Breast epithelium (tissue), 3 donors: ENCODE measurements at regions not wholly inside any gene's neighbourhood (a gene's known extent, or its start where the extent isn't known, plus 50 kb on each side); places are given as distances from the start of the nearest gene placed in this dataset.

ENCODE experiments used
- POLR2A ChIP-seq: fragments of 450-650 bp; IDR thresholded peaks from one replicate; pipeline ENCODE4 v1.6.1; 2016; ENCODE audit warnings: antibody characterized with exemption, mild to moderate bottlenecking, moderate library complexity
- POLR2AphosphoS5 ChIP-seq, 3 donors: sonication (generic); formaldehyde crosslinking; IDR thresholded peaks; one replicate each; pipeline ENCODE4 v1.6.1; 2017; ENCODE audit warnings: antibody characterized with exemption in 3 of 3
- TF ChIP-seq, protein P1 (sequence below), 3 donors: fragments of 450-650 bp; IDR thresholded peaks; one replicate each; pipeline ENCODE4 v1.5.1; 2016 to 2017; ENCODE audit warnings: antibody characterized with exemption in 3 of 3, mild to moderate bottlenecking in 3 of 3, moderate library complexity in 3 of 3

DNA sequence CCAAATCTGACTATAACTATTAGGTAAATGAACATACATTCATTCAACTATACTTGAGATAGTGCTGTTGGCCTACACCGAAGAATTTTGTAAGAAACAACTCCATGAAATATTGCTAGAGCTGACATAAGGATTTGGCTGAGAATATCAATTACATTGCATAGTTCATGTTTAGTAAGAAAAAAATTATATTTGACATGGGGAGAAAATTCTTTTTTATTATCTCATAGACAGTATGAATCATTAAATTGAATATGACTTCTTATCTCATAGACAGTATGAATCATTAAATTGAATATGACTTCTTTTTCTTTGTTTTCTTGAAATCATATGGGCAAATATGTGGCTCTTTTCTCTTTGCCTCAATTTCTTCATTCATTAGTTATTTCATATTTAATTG is 212.3 kb upstream of the HSF2 start:
- TF ChIP-seq, protein P1, sequence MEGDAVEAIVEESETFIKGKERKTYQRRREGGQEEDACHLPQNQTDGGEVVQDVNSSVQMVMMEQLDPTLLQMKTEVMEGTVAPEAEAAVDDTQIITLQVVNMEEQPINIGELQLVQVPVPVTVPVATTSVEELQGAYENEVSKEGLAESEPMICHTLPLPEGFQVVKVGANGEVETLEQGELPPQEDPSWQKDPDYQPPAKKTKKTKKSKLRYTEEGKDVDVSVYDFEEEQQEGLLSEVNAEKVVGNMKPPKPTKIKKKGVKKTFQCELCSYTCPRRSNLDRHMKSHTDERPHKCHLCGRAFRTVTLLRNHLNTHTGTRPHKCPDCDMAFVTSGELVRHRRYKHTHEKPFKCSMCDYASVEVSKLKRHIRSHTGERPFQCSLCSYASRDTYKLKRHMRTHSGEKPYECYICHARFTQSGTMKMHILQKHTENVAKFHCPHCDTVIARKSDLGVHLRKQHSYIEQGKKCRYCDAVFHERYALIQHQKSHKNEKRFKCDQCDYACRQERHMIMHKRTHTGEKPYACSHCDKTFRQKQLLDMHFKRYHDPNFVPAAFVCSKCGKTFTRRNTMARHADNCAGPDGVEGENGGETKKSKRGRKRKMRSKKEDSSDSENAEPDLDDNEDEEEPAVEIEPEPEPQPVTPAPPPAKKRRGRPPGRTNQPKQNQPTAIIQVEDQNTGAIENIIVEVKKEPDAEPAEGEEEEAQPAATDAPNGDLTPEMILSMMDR (IDR thresholded peaks at IDR 0.05) = no peak
- TF ChIP-seq POLR2A (no peak), POLR2AphosphoS5 (IDR thresholded peaks at IDR 0.05) (no peak)
